T-cell (primary cell): ENCODE measurements at regions not wholly inside any gene's neighbourhood (a gene's known extent, or its start where the extent isn't known, plus 50 kb on each side); places are given as distances from the start of the nearest gene placed in this dataset.

ENCODE experiments used
- ATAC-seq, 4 experiments: fragments of 200-7000 bp in 3 of 4; fragments of 150-1000 bp in 1 of 4; cut with Tn5 transposase; replicated peaks in 1 of 4; 1 replicate in 3 of 4; 2 replicates in 1 of 4; pipeline ENCODE4 v1.10.0; 2021; ENCODE audit warnings: moderate library complexity in 3 of 4, mild to moderate bottlenecking in 2 of 4, moderate number of reproducible peaks in 1 of 4
- CTCF ChIA-PET, 2 donors: fragments of 300-600 bp; sonication (Branson Sonifier 250); formaldehyde crosslinking; loops; one replicate each; lab custom pipeline; 2022; ENCODE audit warnings: antibody characterized with exemption in 2 of 2; lab: Charles Lee
- POLR2A ChIA-PET, 2 donors: fragments of 300-600 bp; sonication (Branson Sonifier 250); formaldehyde crosslinking; loops; one replicate each; lab custom pipeline; 2022; ENCODE audit warnings: antibody characterized with exemption in 2 of 2; lab: Charles Lee
- DNase-seq, 35 experiments: peaks; one replicate each; pipeline versions ENCODE4 v3.0.0 to v3.0.0-alpha.2; 2013 to 2023
- H3K27ac ChIP-seq: one replicate; pipeline ENCODE4 v1.5.1; 2013; ENCODE audit warnings: low read length
- H3K27me3 ChIP-seq, 2 experiments: replicated peaks in 1 of 2; 1 replicate in 1 of 2; 2 replicates in 1 of 2; pipeline versions ENCODE4 v1.6.1 to v1.7.0; 2013; ENCODE audit warnings: low read length in 1 of 2, mixed read lengths in 1 of 2; ENCODE audit not compliant: control insufficient read depth in 2 of 2, insufficient read depth in 2 of 2; ENCODE audit errors: extremely low read depth in 1 of 2
- H3K36me3 ChIP-seq, 2 donors: 1 replicate in 1 of 2; 2 replicates in 1 of 2; pipeline versions ENCODE4 v1.6.1 to v1.7.0; 2013; ENCODE audit warnings: low read length in 1 of 2; ENCODE audit not compliant: control insufficient read depth in 2 of 2, insufficient read depth in 1 of 2; ENCODE audit errors: extremely low read depth in 1 of 2
- H3K4me1 ChIP-seq, 2 experiments: 1 replicate in 1 of 2; 2 replicates in 1 of 2; pipeline versions ENCODE4 v1.6.1 to v1.7.0; 2013; ENCODE audit warnings: low read length in 2 of 2, mixed read lengths in 1 of 2; ENCODE audit not compliant: insufficient read depth in 2 of 2, control insufficient read depth in 1 of 2; ENCODE audit errors: extremely low read depth in 1 of 2
- H3K4me3 ChIP-seq, 2 donors: 1 replicate in 1 of 2; 2 replicates in 1 of 2; pipeline versions ENCODE4 v1.5.1 to v1.7.0; 2013; ENCODE audit warnings: mild to moderate bottlenecking in 2 of 2, low read length in 1 of 2, moderate library complexity in 1 of 2; ENCODE audit not compliant: control insufficient read depth in 1 of 2; ENCODE audit errors: extremely low read depth in 1 of 2
- H3K9me3 ChIP-seq: 2 replicates; pipeline ENCODE4 v1.7.0; 2013
- H3K27ac Mint-ChIP-seq, 2 donors: one replicate each; pipeline ENCODE4 v1.8.0; 2020 to 2021; ENCODE audit warnings: mild to moderate bottlenecking in 2 of 2, mixed read lengths in 2 of 2
- H3K27me3 Mint-ChIP-seq, 2 donors: one replicate each; pipeline ENCODE4 v1.8.0; 2021 to 2022; ENCODE audit warnings: mixed read lengths in 2 of 2
- H3K36me3 Mint-ChIP-seq: one replicate; pipeline ENCODE4 v1.8.0; 2021; ENCODE audit warnings: mixed read lengths
- H3K4me1 Mint-ChIP-seq, 3 donors: one replicate each; pipeline ENCODE4 v1.8.0; 2020 to 2022; ENCODE audit warnings: mixed read lengths in 3 of 3, mild to moderate bottlenecking in 1 of 3
- H3K4me3 Mint-ChIP-seq, 3 donors: one replicate each; pipeline ENCODE4 v1.8.0; 2020 to 2022; ENCODE audit warnings: mild to moderate bottlenecking in 3 of 3, mixed read lengths in 3 of 3, moderate library complexity in 3 of 3
- H3K9me3 Mint-ChIP-seq, 3 donors: one replicate each; pipeline ENCODE4 v1.8.0; 2020 to 2022; ENCODE audit warnings: mixed read lengths in 3 of 3
- WGBS: methylation state at CpG from one replicate; pipeline ENCODE4 v1.1.5; 2013; ENCODE audit warnings: missing lambda C conversion rate; ENCODE audit not compliant: insufficient coverage; 5-methylcytosine and 5-hydroxymethylcytosine counted together

GRCh38 chr12:59036973-59037762 is 116.9 kb upstream of the LRIG3 start:
- Histone ChIP-seq H3K27me3 (no peaks in the 10 kb centered on the region), H3K9me3 (no peaks in the 10 kb centered on the region), H3K36me3 (no peaks in the 10 kb centered on the region), H3K27ac (no peak overlapping the region), H3K4me1 (no peaks in the 10 kb centered on the region), H3K4me3 (no peak overlapping the region)
- no peak overlapping the region for H3K27ac Mint-ChIP-seq
- no peak overlapping the region for H3K4me3 Mint-ChIP-seq
- no peaks in the 10 kb centered on the region for H3K27me3 Mint-ChIP-seq
- ChIA-PET CTCF (no interaction called here), POLR2A (no interaction called here)
- DNase-seq (no peak), ATAC-seq (no peak)
- 14% methylated on average over 1 of the region's 5 CpGs for WGBS
- H3K9me3 Mint-ChIP-seq = peaks cover 3 to 23% (median 4%) of the 10 kb centered on the region in 3 donors
- H3K36me3 Mint-ChIP-seq = no peaks in the 10 kb centered on the region
- H3K4me1 Mint-ChIP-seq = no peaks in the 10 kb centered on the region

- POLR2A ChIA-PET = no interaction called here
- no peaks in the 10 kb centered on the region for H3K27me3 Mint-ChIP-seq
- no peaks in the 10 kb centered on the region for H3K4me1 ChIP-seq
- H3K36me3 ChIP-seq = no peaks in the 10 kb centered on the region
- H3K9me3 Mint-ChIP-seq = peaks cover 3 to 18% (median 4%) of the 10 kb centered on the region in 3 donors
- H3K4me3 Mint-ChIP-seq = no peak overlapping the region
- no peaks in the 10 kb centered on the region for H3K9me3 ChIP-seq
- no peak overlapping the region for H3K27ac Mint-ChIP-seq
- no peaks in the 10 kb centered on the region for H3K4me1 Mint-ChIP-seq
- no peaks in the 10 kb centered on the region for H3K27me3 ChIP-seq
- no peak overlapping the region for H3K4me3 ChIP-seq
- CTCF ChIA-PET = no interaction called here
- H3K27ac ChIP-seq = no peak overlapping the region
- DNase-seq (no peak), ATAC-seq (no peak)
- H3K36me3 Mint-ChIP-seq = no peaks in the 10 kb centered on the region
- WGBS = 80% methylated on average over 1 of the region's 2 CpGs
Observed at GRCh38 chr12:59036347-59036746, 116.0 kb upstream of the LRIG3 start.

GRCh38 chr12:59031313-59031712 is 111.0 kb upstream of the LRIG3 start:
- Histone ChIP-seq H3K36me3 (no peaks in the 10 kb centered on the region), H3K9me3 (no peaks in the 10 kb centered on the region), H3K4me1 (no peaks in the 10 kb centered on the region), H3K27me3 (no peaks in the 10 kb centered on the region), H3K4me3 (no peak overlapping the region), H3K27ac (no peak overlapping the region)
- ChIA-PET CTCF (no interaction called here), POLR2A (no interaction called here)
- ATAC-seq (no peak), DNase-seq (no peak)
- H3K36me3 Mint-ChIP-seq = no peaks in the 10 kb centered on the region
- no peak overlapping the region for H3K27ac Mint-ChIP-seq
- H3K9me3 Mint-ChIP-seq = peaks cover 3 to 12% (median 4%) of the 10 kb centered on the region in 3 donors
- H3K4me1 Mint-ChIP-seq = no peaks in the 10 kb centered on the region
- H3K4me3 Mint-ChIP-seq = no peak overlapping the region
- no peaks in the 10 kb centered on the region for H3K27me3 Mint-ChIP-seq

GRCh38 chr12:59030415-59030814 is 110.1 kb upstream of the LRIG3 start:
- Histone ChIP-seq H3K27ac (no peak overlapping the region), H3K36me3 (no peaks in the 10 kb centered on the region), H3K4me3 (no peak overlapping the region), H3K9me3 (no peaks in the 10 kb centered on the region), H3K27me3 (no peaks in the 10 kb centered on the region), H3K4me1 (no peaks in the 10 kb centered on the region)
- ChIA-PET POLR2A (no interaction called here), CTCF (no interaction called here)
- H3K9me3 Mint-ChIP-seq = peaks cover 3 to 12% (median 4%) of the 10 kb centered on the region in 3 donors
- H3K4me3 Mint-ChIP-seq = no peak overlapping the region
- no peak for DNase-seq
- no peaks in the 10 kb centered on the region for H3K36me3 Mint-ChIP-seq
- no peaks in the 10 kb centered on the region for H3K4me1 Mint-ChIP-seq
- H3K27ac Mint-ChIP-seq = no peak overlapping the region
- ATAC-seq = no peak
- H3K27me3 Mint-ChIP-seq = no peaks in the 10 kb centered on the region
- WGBS = 86% methylated on average over 2 of the region's 4 CpGs

GRCh38 chr12:59027199-59027598 is 106.9 kb upstream of the LRIG3 start:
- Mint-ChIP-seq H3K27ac (no peak overlapping the region), H3K4me3 (no peak overlapping the region), H3K27me3 (no peaks in the 10 kb centered on the region), H3K9me3 (peaks cover 0 to 11% (median 3%) of the 10 kb centered on the region in 3 donors), H3K4me1 (no peaks in the 10 kb centered on the region), H3K36me3 (no peaks in the 10 kb centered on the region)
- no peak for ATAC-seq
- Histone ChIP-seq H3K36me3 (no peaks in the 10 kb centered on the region), H3K27ac (no peak overlapping the region), H3K4me1 (no peaks in the 10 kb centered on the region), H3K27me3 (no peaks in the 10 kb centered on the region), H3K4me3 (no peak overlapping the region), H3K9me3 (no peaks in the 10 kb centered on the region)
- no CpG with 5 or more reads among the region's 3 CpGs for WGBS
- POLR2A ChIA-PET = no interaction called here
- DNase-seq = no peak
- CTCF ChIA-PET = no interaction called here

GRCh38 chr12:59023861-59024424 is 103.6 kb upstream of the LRIG3 start:
- H3K4me3 Mint-ChIP-seq = no peak overlapping the region
- H3K9me3 Mint-ChIP-seq = peaks cover 3 to 12% (median 5%) of the 10 kb centered on the region in 3 donors
- ATAC-seq = no peak
- H3K4me1 Mint-ChIP-seq = no peaks in the 10 kb centered on the region
- ChIA-PET CTCF (no interaction called here), POLR2A (no interaction called here)
- 69% methylated on average over 1 of the region's 4 CpGs for WGBS
- no peak overlapping the region for H3K27ac Mint-ChIP-seq
- Histone ChIP-seq H3K36me3 (no peaks in the 10 kb centered on the region), H3K4me1 (no peaks in the 10 kb centered on the region), H3K27ac (no peak overlapping the region), H3K4me3 (no peak overlapping the region), H3K27me3 (no peaks in the 10 kb centered on the region), H3K9me3 (no peaks in the 10 kb centered on the region)
- H3K27me3 Mint-ChIP-seq = no peaks in the 10 kb centered on the region
- no peaks in the 10 kb centered on the region for H3K36me3 Mint-ChIP-seq
- no peak for DNase-seq
